ENCODE measurements at regions not wholly inside any gene's neighbourhood (a gene's known extent, or its start where the extent isn't known, plus 50 kb on each side); places are given as distances from the start of the nearest gene placed in this dataset.

DNA sequence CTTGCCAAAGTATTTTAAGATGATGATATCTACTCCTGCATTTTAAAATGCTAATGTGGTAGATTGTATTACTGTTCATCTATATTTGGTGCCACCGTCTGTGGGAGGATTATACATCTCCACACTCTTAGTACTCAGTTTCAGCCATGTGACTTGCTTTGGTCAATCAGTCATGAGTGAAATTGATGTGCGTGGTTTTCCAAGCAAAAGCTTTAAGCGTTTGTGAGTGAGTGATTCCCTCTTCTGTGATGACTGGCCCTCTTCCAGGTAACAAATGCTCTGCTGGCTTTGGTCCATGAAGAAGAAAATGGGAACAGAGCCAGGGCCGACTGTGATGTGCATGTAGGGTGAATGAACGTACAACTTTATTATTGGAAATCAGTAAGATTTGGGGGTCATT lies 330.4 kb downstream of the LPIN1 start:
- Histone ChIP-seq H3K4me1 (no peaks in the 10 kb centered on the region), H3K27me3 (no peaks in the 10 kb centered on the region), H3K9me3 (no peaks in the 10 kb centered on the region), H3K36me3 (no peaks in the 10 kb centered on the region), H3K27ac (no peak overlapping the region), H3K4me3 (no peak overlapping the region)
- intact Hi-C loops (cut with DNase I): no loop called here
- TF ChIP-seq, protein P1, sequence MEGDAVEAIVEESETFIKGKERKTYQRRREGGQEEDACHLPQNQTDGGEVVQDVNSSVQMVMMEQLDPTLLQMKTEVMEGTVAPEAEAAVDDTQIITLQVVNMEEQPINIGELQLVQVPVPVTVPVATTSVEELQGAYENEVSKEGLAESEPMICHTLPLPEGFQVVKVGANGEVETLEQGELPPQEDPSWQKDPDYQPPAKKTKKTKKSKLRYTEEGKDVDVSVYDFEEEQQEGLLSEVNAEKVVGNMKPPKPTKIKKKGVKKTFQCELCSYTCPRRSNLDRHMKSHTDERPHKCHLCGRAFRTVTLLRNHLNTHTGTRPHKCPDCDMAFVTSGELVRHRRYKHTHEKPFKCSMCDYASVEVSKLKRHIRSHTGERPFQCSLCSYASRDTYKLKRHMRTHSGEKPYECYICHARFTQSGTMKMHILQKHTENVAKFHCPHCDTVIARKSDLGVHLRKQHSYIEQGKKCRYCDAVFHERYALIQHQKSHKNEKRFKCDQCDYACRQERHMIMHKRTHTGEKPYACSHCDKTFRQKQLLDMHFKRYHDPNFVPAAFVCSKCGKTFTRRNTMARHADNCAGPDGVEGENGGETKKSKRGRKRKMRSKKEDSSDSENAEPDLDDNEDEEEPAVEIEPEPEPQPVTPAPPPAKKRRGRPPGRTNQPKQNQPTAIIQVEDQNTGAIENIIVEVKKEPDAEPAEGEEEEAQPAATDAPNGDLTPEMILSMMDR (IDR thresholded peaks at IDR 0.05): no peak
- TF ChIP-seq POLR2AphosphoS5 (IDR thresholded peaks at IDR 0.05) (no peak), EP300 (IDR thresholded peaks at IDR 0.05) (no peak), POLR2A (IDR thresholded peaks at IDR 0.05) (no peak)
- DNase-seq: no peak
- WGBS, 2 donors: 47 to 55% methylated on average over 5 of the region's 5 CpGs

DNA sequence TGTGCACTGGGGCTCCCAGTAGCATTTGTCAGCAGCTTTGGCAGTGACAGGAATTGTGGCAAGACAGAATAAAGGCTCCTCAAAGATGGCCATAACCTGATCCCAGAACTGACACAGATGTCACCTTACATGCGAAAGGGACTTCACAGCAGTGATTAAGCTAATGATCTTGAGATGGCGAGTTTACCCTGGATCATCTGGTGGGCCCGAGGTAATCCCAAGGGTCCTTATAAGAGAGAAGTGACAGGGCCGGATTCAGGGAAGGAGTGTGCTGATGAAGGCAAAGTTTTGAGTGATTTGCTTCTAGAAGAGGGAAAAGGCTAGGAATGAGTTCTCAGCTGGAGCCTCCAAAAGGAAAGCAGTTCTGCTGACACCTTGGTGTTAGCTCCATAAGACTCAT lies 333.9 kb downstream of the LPIN1 start:
- Histone ChIP-seq H3K36me3 (no peaks in the 10 kb centered on the region), H3K27me3 (no peaks in the 10 kb centered on the region), H3K4me1 (no peaks in the 10 kb centered on the region), H3K27ac (no peak overlapping the region), H3K4me3 (no peak overlapping the region), H3K9me3 (no peaks in the 10 kb centered on the region)
- intact Hi-C loops (cut with DNase I): no loop called here
- no peak for DNase-seq
- TF ChIP-seq POLR2A (IDR thresholded peaks at IDR 0.05): no peak
- TF ChIP-seq, protein P1 (IDR thresholded peaks at IDR 0.05): no peak
- TF ChIP-seq EP300 (IDR thresholded peaks at IDR 0.05): no peak
- WGBS, 2 donors: 89 to 92% methylated on average over 4 of the region's 4 CpGs

DNA sequence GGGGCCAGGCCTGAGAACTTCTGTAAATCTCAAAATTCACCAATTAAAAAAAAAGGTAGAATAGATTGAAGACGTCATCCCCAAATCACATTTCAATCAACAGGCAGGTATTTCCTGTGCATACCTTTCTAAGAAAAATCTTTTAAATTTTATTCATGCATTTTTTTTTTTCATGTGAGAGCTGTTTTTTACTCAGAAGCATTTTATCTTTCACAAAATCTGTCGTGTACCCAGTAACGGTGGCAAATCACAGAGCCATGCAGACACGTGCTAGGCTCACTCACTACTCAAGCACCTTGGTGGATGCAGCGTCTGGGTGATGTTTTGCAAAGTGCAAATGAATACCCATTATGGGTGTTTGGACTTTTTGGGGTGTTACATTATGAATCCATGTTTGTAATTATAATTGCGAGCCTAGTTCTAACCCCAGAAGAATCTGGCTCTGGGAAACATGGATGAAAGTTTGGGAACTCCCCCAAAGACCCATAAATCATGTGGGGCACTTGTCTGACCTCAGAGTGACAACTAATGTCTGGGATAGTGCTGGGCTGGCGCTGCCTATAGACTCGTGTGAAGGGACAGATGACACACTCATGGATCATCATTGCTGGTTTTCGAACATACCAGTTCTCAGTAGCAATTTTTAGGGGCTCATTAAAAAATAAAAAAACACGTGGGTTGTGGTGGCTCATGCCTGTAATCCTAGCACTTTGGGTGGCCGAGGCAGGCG lies 335.2 kb downstream of the LPIN1 start:
- TF ChIP-seq POLR2AphosphoS5 (IDR thresholded peaks at IDR 0.05) (no peak), EP300 (IDR thresholded peaks at IDR 0.05) (no peak), POLR2A (IDR thresholded peaks at IDR 0.05) (no peak)
- TF ChIP-seq, protein P1 (IDR thresholded peaks at IDR 0.05): no peak
- Histone ChIP-seq H3K9me3 (no peaks in the 10 kb centered on the region), H3K36me3 (no peaks in the 10 kb centered on the region), H3K4me1 (no peaks in the 10 kb centered on the region), H3K4me3 (no peak overlapping the region), H3K27ac (no peak overlapping the region), H3K27me3 (no peaks in the 10 kb centered on the region)
- DNase-seq: no peak
- 75 to 78% methylated on average over 12 of the region's 12 CpGs for WGBS, 2 donors
- intact Hi-C loops (cut with DNase I): no loop called here

DNA sequence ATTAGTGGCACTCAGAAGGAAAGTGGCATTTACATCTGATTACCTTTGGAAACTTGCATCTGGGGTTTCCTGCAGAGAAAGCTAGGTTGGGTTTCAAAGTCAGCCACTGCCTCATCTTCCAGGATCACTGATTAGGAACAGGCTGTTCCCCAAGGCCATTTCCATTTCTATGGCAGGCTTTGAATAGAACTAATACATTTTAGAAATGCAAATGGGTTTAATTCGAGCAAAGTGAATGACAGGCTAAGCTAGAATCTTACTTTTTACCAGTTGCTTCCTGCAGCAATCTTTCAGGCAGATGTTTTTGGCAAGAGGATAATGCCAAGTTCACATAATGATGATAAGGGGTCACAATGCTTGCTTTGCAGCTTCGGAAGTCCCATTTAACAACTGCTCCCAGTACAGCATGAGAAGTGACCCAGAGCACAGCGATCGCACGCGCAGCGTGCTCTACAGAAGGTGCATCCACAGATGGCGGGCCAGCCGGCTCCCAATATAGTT lies 336.7 kb downstream of the LPIN1 start:
- DNase-seq: no peak
- WGBS, 2 donors: 85 to 87% methylated on average over 9 of the region's 9 CpGs
- H3K9me3 ChIP-seq: no peaks in the 10 kb centered on the region
- TF ChIP-seq POLR2AphosphoS5 (IDR thresholded peaks at IDR 0.05) (no peak), EP300 (IDR thresholded peaks at IDR 0.05) (no peak), POLR2A (IDR thresholded peaks at IDR 0.05) (no peak)
- TF ChIP-seq, protein P1 (IDR thresholded peaks at IDR 0.05): no peak
- H3K4me3 ChIP-seq: no peak overlapping the region
- intact Hi-C loops (cut with DNase I): no loop called here
- no peaks in the 10 kb centered on the region for H3K36me3 ChIP-seq
- H3K4me1 ChIP-seq: no peaks in the 10 kb centered on the region
- H3K27me3 ChIP-seq: no peaks in the 10 kb centered on the region
- H3K27ac ChIP-seq: no peak overlapping the region
